Karpas-422 (cell line): ENCODE measurements at regions not wholly inside any gene's neighbourhood (a gene's known extent, or its start where the extent isn't known, plus 50 kb on each side); places are given as distances from the start of the nearest gene placed in this dataset.
A peak's percentile ranks its signal among the peaks of the same experiment; 100 is the strongest.

Experiments used
- DNase-seq: peaks from one replicate; pipeline ENCODE4 v3.0.0-alpha.2; 2015
- H2AFZ ChIP-seq: fragments of 200-600 bp; sonication (generic); 2 replicates; pipeline ENCODE4 v1.6.1; 2014; ENCODE audit warnings: antibody characterized with exemption, low read length, mixed read lengths
- H3K27ac ChIP-seq: fragments of 200-600 bp; sonication (generic); 2 replicates; pipeline ENCODE4 v1.5.1; 2014; ENCODE audit warnings: mild to moderate bottlenecking, low read length, moderate library complexity
- H3K27me3 ChIP-seq: fragments of 200-600 bp; sonication (generic); 2 replicates; pipeline ENCODE4 v1.6.1; 2014; ENCODE audit warnings: low read length, mixed read lengths
- H3K36me3 ChIP-seq: fragments of 200-600 bp; sonication (generic); 2 replicates; pipeline ENCODE4 v1.6.1; 2014; ENCODE audit warnings: low read length, mixed read lengths; ENCODE audit not compliant: insufficient read depth
- H3K4me1 ChIP-seq: fragments of 200-600 bp; sonication (generic); 2 replicates; pipeline ENCODE4 v1.6.1; 2014; ENCODE audit warnings: mild to moderate bottlenecking, low read length, mixed read lengths
- H3K4me2 ChIP-seq: fragments of 200-600 bp; sonication (generic); 2 replicates; pipeline ENCODE4 v1.6.1; 2014; ENCODE audit warnings: low read length, low read depth, mild to moderate bottlenecking; ENCODE audit not compliant: poor library complexity, severe bottlenecking
- H3K4me3 ChIP-seq: fragments of 200-600 bp; sonication (generic); 2 replicates; pipeline ENCODE4 v1.5.1; 2014; ENCODE audit warnings: mild to moderate bottlenecking, antibody characterized with exemption, low read length, mixed read lengths
- H3K79me2 ChIP-seq: fragments of 200-600 bp; sonication (generic); 2 replicates; pipeline ENCODE4 v1.6.1; 2014; ENCODE audit warnings: mild to moderate bottlenecking, low read length, mixed read lengths
- H3K9ac ChIP-seq: fragments of 200-600 bp; sonication (generic); 2 replicates; pipeline ENCODE4 v1.6.0; 2014; ENCODE audit warnings: low read length
- H3K9me2 ChIP-seq: fragments of 200-600 bp; sonication (generic), shearing (Covaris generic); replicated peaks from 2 replicates; pipeline ENCODE4 v1.6.0; 2014; ENCODE audit warnings: mild to moderate bottlenecking, low read length, moderate library complexity; ENCODE audit not compliant: insufficient read depth
- H3K9me3 ChIP-seq: fragments of 300-700, 200-600 bp; sonication (generic); 2 replicates; pipeline ENCODE4 v1.6.1; 2014; ENCODE audit warnings: low read length, mixed read lengths
- H4K20me1 ChIP-seq: fragments of 200-600 bp; sonication (generic); 2 replicates; pipeline ENCODE4 v1.6.1; 2014; ENCODE audit warnings: mild to moderate bottlenecking, antibody characterized with exemption, low read length, low read depth; ENCODE audit not compliant: insufficient read depth

DNA sequence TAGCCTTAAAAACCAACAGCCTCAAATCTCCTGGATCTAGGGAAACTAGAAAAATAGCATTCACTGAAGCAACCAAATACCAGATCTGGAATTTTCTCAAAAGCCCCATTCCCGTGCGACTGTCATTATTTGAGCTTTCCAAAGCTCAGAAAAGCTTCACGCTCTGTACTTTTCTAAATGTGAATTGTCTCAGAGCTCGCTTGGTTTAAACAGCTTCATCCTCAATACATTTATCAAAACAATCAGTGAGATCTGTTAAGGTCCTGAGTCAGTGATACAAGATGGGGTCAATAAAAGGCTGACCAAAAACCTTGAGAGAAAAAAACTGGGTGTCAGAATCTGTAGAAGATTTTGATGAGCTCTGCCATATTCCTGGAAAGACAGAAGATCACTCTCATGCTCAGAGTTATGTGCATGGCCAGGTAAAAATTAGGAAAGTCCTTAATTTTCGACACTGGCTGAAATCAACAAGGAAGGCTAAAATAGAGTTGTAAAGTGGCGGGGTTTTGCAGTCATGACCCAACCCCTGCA lies 60.2 kb upstream of the VPREB1 start:
- Histone ChIP-seq H3K27me3 (no peaks in the 10 kb centered on the region), H3K27ac (no peak overlapping the region), H2AFZ (no peak overlapping the region), H3K4me1 (peaks cover 8% of the 10 kb centered on the region; the same call in 1 of the 2 replicates), H3K4me2 (no peak overlapping the region), H3K36me3 (no peaks in the 10 kb centered on the region), H3K9me3 (no peaks in the 10 kb centered on the region), H3K9me2 (no peaks in the 10 kb centered on the region), H3K4me3 (no peak overlapping the region), H3K79me2 (no peaks in the 10 kb centered on the region), H3K9ac (no peak overlapping the region), H4K20me1 (no peaks in the 10 kb centered on the region)
- DNase-seq, result no peak

GRCh38 chr22:22182990-22183264 lies 61.7 kb upstream of the VPREB1 start:
- Histone ChIP-seq H2AFZ (no peak overlapping the region; the same call in 1 of the 2 replicates), H3K4me2 (no peak overlapping the region)

GRCh38 chr22:22182218-22182989 lies 62.2 kb upstream of the VPREB1 start:
- no peak overlapping the region; the same call in 1 of the 2 replicates for H2AFZ ChIP-seq
- H3K79me2 ChIP-seq, result no peaks in the 10 kb centered on the region
- H3K9me2 ChIP-seq, result no peaks in the 10 kb centered on the region
- H3K4me2 ChIP-seq, result no peak overlapping the region
- DNase-seq, result no peak
- no peak overlapping the region for H3K27ac ChIP-seq
- H3K9me3 ChIP-seq, result no peaks in the 10 kb centered on the region
- no peaks in the 10 kb centered on the region for H3K27me3 ChIP-seq
- H3K4me3 ChIP-seq, result no peak overlapping the region
- H3K4me1 ChIP-seq, result peaks cover 22% of the 10 kb centered on the region
- no peak overlapping the region for H3K9ac ChIP-seq
- no peaks in the 10 kb centered on the region for H3K36me3 ChIP-seq
- no peaks in the 10 kb centered on the region for H4K20me1 ChIP-seq

More at GRCh38 chr22:22182990-22183264, 61.7 kb upstream of the VPREB1 start:
- Histone ChIP-seq H3K9me2 (no peaks in the 10 kb centered on the region), H3K36me3 (no peaks in the 10 kb centered on the region), H3K9me3 (no peaks in the 10 kb centered on the region), H3K27me3 (no peaks in the 10 kb centered on the region), H3K4me3 (no peak overlapping the region), H3K4me1 (peaks cover 22% of the 10 kb centered on the region), H3K79me2 (no peaks in the 10 kb centered on the region), H3K9ac (no peak overlapping the region), H4K20me1 (no peaks in the 10 kb centered on the region), H3K27ac (no peak overlapping the region)
- no peak for DNase-seq

GRCh38 chr22:22181341-22181850 lies 63.2 kb upstream of the VPREB1 start:
- Histone ChIP-seq H3K9me2 (no peaks in the 10 kb centered on the region), H4K20me1 (no peaks in the 10 kb centered on the region), H3K36me3 (no peaks in the 10 kb centered on the region), H3K79me2 (no peaks in the 10 kb centered on the region), H3K4me2 (no peak overlapping the region), H3K9ac (no peak overlapping the region), H3K9me3 (no peaks in the 10 kb centered on the region), H3K4me1 (peaks cover 28% of the 10 kb centered on the region), H3K27ac (no peak overlapping the region), H2AFZ (no peak overlapping the region), H3K27me3 (no peaks in the 10 kb centered on the region), H3K4me3 (no peak overlapping the region)
- no peak for DNase-seq

DNA sequence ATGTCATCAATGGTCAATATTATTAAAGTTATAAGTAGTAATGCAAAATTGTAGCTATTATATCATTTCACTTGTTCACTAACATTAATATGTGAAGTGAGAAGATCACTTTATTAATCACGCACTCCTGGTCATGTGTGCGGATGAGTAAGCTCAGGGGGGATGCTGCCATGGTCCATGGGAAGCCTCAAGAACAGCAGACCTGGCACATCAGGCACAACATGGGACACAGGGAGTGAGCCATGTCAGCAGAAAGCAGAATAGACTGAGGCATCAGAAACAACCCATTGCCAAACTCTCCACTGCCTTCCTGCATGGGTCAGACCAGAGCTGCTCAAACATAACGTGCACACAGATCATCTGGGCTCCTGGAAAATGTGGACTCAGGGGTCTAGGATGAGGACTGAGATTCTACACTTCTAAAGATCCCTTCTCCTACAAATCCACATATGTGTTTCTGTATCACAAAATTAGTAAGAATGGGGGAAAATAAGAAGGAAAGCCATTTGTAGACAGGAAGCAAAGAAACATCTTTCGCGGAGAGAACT lies 63.8 kb upstream of the VPREB1 start:
- Histone ChIP-seq H3K9me2 (no peaks in the 10 kb centered on the region), H3K4me3 (no peak overlapping the region), H3K36me3 (no peaks in the 10 kb centered on the region), H4K20me1 (no peaks in the 10 kb centered on the region), H3K27me3 (no peaks in the 10 kb centered on the region), H3K79me2 (no peaks in the 10 kb centered on the region), H3K4me1 (peaks cover 25% of the 10 kb centered on the region), H2AFZ (no peak overlapping the region), H3K27ac (no peak overlapping the region), H3K9ac (no peak overlapping the region), H3K4me2 (no peak overlapping the region), H3K9me3 (no peaks in the 10 kb centered on the region)
- DNase-seq, result no peak

DNA sequence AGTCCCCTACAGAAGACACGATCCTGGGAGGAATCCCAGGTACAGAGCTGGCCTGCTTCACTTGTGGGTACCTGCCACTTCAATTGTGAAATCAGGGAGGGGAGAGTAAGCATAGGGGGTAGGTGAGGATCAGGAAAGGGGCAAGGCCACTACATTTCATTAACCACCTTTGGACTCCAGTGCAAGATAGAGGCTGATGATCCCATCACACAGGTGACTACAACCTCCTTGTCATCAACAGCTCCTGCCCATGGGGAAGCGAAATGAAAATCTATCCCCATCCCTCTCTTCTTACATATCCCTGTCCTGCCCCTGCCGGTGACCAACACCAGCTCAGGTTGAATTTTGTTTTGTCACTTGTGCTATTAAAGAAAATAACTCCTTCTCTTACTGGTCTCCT lies 64.7 kb upstream of the VPREB1 start:
- Histone ChIP-seq H4K20me1 (no peaks in the 10 kb centered on the region), H2AFZ (no peak overlapping the region), H3K27ac (no peak overlapping the region), H3K4me3 (no peak overlapping the region), H3K79me2 (no peaks in the 10 kb centered on the region), H3K27me3 (no peaks in the 10 kb centered on the region), H3K9me3 (no peaks in the 10 kb centered on the region), H3K4me2 (no peak overlapping the region), H3K4me1 (peaks cover 25% of the 10 kb centered on the region), H3K9ac (no peak overlapping the region), H3K9me2 (no peaks in the 10 kb centered on the region), H3K36me3 (no peaks in the 10 kb centered on the region)
- no peak for DNase-seq

DNA sequence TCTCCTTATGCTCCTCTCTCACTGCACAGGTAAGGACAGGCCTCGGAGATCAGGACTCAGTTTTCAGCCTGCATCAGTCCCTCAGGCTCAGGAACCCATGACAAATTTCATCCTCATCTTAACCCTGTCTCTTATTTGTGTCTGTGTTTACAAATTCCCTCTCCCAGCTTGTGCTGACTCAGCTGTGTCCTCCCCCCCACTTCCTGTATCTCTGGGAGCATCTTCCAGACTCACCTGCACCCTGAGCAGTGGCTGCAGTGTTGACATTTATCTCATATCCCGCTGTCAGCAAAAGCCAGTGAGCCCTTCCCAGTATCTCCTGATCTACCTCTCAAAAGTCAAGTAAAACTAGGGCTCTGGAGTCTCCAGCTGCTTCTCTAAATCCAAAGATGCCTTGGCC lies 65.6 kb upstream of the VPREB1 start:
- Histone ChIP-seq H4K20me1 (no peaks in the 10 kb centered on the region), H3K4me1 (peaks cover 25% of the 10 kb centered on the region), H3K4me3 (no peak overlapping the region), H3K9me3 (no peaks in the 10 kb centered on the region), H3K79me2 (no peaks in the 10 kb centered on the region), H3K27me3 (no peaks in the 10 kb centered on the region), H3K4me2 (peak overlapping the region; percentile 39), H2AFZ (no peak overlapping the region), H3K9ac (no peak overlapping the region), H3K9me2 (no peaks in the 10 kb centered on the region), H3K36me3 (no peaks in the 10 kb centered on the region), H3K27ac (no peak overlapping the region)
- DNase-seq, result no peak

- peak overlapping the region; percentile 39 for H3K4me2 ChIP-seq
- H3K36me3 ChIP-seq, result no peaks in the 10 kb centered on the region
- no peak overlapping the region for H2AFZ ChIP-seq
- no peaks in the 10 kb centered on the region for H3K9me3 ChIP-seq
- peaks cover 25% of the 10 kb centered on the region for H3K4me1 ChIP-seq
- no peak overlapping the region for H3K4me3 ChIP-seq
- H3K27me3 ChIP-seq, result no peaks in the 10 kb centered on the region
- DNase-seq, result no peak
- H3K9ac ChIP-seq, result peak overlapping the region; percentile 33; the same call in 1 of the 2 replicates
- H3K9me2 ChIP-seq, result no peaks in the 10 kb centered on the region
- no peak overlapping the region for H3K27ac ChIP-seq
- H4K20me1 ChIP-seq, result no peaks in the 10 kb centered on the region
- H3K79me2 ChIP-seq, result no peaks in the 10 kb centered on the region
These were observed 66.1 kb upstream of the VPREB1 start for GRCh38 chr22:22178355-22178965.
